ENCODE measurements at regions not wholly inside any gene's neighbourhood (a gene's known extent, or its start where the extent isn't known, plus 50 kb on each side); places are given as distances from the start of the nearest gene placed in this dataset.
A peak's percentile ranks its signal among the peaks of the same experiment; 100 is the strongest.

DNA sequence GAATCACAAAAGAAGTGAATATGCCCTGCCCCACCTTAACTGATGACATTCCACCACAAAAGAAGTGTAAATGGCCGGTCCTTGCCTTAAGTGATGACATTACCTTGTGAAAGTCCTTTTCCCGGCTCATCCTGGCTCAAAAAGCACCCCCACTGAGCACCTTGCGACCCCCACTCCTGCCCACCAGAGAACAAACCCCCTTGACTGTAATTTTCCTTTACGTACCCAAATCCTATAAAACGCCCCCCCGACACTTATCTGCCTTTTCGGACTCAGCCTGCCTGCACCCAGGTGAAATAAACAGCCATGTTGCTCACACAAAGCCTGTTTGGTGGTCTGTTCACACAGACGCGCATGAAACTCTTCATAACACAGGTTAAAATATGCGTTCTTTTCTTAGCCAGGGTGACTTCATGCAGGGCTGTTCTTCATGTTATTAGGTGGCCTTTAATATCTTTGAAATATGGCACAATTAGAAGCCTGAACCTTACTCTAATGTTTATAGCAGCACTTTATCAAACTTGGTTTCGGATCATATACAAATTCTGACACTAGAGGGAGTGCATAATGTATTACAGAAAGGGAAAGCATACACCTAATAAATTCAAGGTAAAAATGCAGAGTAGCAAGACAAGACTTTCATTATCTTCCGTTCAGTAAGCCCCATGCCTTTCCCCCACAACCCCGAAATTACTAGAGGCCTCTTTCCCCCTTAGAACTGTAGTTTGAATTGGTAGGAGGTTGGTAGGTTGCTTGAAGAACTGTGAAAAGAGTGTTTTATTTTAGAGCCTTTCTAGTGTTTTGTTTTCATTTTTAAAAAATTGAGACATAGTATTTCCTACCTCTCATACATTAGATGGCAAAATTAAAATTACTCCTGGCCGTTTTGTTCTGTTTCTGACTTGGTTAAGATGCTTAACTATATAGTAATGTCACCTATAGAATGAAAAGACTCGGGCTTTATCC, 117.9 kb downstream of the NPY start:
- no peak overlapping the region for H3K27ac ChIP-seq
- no peak for TF ChIP-seq ZFX (IDR thresholded peaks at IDR 0.05)
- TF ChIP-seq, protein P1, sequence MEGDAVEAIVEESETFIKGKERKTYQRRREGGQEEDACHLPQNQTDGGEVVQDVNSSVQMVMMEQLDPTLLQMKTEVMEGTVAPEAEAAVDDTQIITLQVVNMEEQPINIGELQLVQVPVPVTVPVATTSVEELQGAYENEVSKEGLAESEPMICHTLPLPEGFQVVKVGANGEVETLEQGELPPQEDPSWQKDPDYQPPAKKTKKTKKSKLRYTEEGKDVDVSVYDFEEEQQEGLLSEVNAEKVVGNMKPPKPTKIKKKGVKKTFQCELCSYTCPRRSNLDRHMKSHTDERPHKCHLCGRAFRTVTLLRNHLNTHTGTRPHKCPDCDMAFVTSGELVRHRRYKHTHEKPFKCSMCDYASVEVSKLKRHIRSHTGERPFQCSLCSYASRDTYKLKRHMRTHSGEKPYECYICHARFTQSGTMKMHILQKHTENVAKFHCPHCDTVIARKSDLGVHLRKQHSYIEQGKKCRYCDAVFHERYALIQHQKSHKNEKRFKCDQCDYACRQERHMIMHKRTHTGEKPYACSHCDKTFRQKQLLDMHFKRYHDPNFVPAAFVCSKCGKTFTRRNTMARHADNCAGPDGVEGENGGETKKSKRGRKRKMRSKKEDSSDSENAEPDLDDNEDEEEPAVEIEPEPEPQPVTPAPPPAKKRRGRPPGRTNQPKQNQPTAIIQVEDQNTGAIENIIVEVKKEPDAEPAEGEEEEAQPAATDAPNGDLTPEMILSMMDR (conservative IDR thresholded peaks at IDR 0.05), result peak; percentile 78

DNA sequence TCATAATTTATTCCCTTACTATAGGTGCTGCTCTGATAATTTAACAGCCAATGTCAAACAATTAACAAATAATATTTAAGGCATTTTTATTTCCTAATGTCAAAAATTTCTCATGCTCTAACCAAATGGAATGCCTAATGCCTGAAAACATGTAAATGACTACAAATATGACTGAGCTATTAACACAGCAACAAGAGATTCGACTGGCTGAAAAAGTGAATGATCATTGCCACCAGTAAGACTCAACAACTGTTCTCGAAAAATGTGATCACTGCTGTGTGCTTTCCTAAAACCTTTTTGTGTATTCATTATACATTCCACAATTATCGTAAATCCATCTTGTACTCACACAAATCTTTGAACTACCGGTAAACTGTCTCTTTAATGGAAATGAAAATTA, 118.7 kb downstream of the NPY start:
- TF ChIP-seq, protein P1 (conservative IDR thresholded peaks at IDR 0.05), result no peak
- no peak for TF ChIP-seq ZFX (IDR thresholded peaks at IDR 0.05)
- H3K27ac ChIP-seq, result no peak overlapping the region

DNA sequence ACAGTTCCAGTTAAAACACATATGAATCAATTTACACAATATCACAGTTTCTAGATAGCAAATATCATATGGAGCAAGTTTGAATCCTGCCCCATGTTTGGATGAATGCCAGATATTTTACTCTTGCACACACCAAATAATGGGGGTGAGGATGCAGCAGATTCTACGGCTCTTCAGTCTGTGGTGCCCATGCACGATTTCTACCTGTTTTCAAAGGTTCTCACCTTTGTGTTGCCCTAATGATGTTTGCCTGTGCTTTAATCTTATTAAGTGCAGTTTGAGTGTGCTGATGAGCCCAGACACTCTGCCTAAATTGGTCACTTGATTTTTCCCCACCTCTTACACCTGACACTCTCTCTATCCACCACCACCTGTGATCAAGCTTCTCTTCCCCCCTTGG, 119.6 kb downstream of the NPY start:
- TF ChIP-seq, protein P1 (conservative IDR thresholded peaks at IDR 0.05), result no peak
- TF ChIP-seq ZFX (IDR thresholded peaks at IDR 0.05), result no peak
- H3K27ac ChIP-seq, result no peak overlapping the region

DNA sequence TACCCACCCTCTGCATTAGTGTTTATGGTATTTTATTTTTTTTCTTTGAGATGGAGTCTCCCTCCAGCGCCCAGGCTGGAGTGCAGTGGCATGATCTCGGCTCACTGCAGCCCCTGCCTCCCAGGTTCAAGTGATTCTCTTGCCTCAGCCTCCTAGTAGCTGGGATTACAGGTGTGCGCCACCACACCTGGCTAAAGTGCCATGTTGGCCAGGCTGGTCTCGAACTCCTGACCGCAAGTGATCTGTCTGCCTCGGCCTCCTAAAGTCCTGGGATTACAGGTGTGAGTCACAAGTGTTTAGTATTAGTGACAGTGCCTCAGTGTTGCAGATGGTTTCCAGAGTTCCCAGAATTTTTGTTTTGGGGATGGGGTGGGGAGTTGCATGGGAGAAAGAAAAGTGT, 120.3 kb downstream of the NPY start:
- TF ChIP-seq ZFX (IDR thresholded peaks at IDR 0.05), result no peak
- TF ChIP-seq, protein P1 (conservative IDR thresholded peaks at IDR 0.05), result no peak
- H3K27ac ChIP-seq, result no peak overlapping the region

DNA sequence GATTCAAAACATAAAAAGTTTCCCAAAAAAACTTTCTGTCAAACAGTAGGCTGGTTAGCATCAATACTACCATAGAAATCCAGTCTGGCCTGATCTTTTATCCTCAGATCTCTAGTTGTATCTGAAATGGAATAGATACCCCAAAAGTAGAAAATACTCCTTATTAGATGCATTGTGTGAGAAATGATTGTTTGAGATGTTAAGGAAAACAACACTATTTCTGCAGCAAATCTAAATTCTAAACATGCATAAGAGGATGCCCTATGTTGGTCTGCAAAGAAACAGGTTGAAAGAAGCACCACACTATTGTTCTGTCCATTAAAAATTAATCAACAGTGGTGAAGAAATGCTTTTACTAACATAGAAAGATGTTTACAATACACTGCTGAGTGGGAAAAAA, 121.0 kb downstream of the NPY start:
- TF ChIP-seq, protein P1 (conservative IDR thresholded peaks at IDR 0.05), result no peak
- no peak for TF ChIP-seq ZFX (IDR thresholded peaks at IDR 0.05)
- H3K27ac ChIP-seq, result no peak overlapping the region

DNA sequence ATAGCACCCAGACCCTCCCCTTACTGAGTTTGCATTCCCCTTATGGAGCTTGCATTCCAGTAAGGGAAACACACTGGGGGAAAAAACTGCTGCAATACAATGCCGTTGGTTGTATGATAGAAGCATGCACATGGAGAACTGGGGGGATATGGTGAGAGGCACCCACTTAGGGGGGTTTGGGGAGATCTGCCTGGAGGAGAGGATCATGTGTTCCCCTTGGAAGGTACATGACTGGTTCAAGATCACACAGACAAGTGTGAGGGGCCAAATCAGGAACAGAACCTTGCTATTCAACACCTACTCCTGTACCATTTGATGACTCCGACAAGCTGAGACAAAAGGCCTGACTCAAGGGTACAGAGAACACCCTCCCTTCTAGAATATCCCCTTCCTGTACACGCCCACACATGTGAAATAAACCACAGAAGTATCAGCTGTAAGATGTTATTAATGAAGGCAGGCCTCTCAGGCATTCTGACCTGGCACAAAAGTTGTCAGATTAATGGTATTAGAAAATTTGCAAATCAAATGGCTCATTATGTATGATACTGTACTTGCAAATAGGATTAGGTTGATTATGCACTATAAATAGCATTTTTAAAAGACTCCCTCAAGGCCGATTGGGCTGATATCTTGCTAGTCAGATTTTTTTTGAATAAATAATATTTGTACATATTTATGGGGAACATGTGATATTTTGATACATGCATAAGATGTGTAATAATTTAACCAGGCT, 122.2 kb downstream of the NPY start:
- no peak for TF ChIP-seq ZFX (IDR thresholded peaks at IDR 0.05)
- TF ChIP-seq, protein P1 (conservative IDR thresholded peaks at IDR 0.05), result no peak
- H3K27ac ChIP-seq, result no peak overlapping the region

DNA sequence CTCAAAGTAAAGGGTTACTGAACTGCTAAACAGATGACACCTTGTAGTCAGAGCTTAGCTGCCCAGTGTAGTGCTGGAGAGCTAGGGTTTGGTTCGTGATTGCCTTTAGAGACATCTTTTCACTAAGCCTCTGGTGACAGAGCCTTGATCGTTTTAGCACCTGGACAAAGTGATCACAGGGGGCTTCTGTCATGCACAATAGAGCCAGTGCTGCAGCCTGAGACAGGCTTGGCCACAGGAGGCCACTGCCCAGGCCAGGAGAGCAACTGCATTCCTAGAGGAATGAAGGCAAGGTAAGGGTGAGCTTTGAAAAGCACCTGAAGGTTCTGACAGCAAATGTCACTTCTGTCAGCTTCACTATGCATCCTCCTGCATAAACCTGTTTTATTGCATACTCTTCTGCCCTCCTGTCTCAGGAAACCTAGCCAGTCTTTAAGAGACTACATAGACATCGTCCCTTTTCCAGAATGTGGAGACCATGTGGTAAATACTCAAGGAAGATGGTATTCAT, 122.9 kb downstream of the NPY start:
- H3K27ac ChIP-seq, result no peak overlapping the region
- TF ChIP-seq ZFX (IDR thresholded peaks at IDR 0.05), result no peak
- TF ChIP-seq, protein P1 (conservative IDR thresholded peaks at IDR 0.05), result no peak

Measured in C4-2B (cell line).